Smooth muscle cell (in vitro differentiated cells): ENCODE measurements at regions not wholly inside any gene's neighbourhood (a gene's known extent, or its start where the extent isn't known, plus 50 kb on each side); places are given as distances from the start of the nearest gene placed in this dataset.
"Not testable (repeated sequence)": the region's sequence is repeated elsewhere in the genome, so short reads cannot be mapped to it uniquely, and the experiment has no call there.

ENCODE experiments used
- DNase-seq: peaks from one replicate; lab custom pipeline; 2025; ENCODE audit not compliant: unreplicated experiment; lab: John Stamatoyannopoulos, UW
- H2AFZ ChIP-seq: fragments of 200-600 bp; sonication (generic); 2 replicates; pipeline ENCODE4 v1.6.0; 2016; ENCODE audit warnings: antibody characterized with exemption, low read depth, mild to moderate bottlenecking
- H3F3A ChIP-seq: fragments of 200-600 bp; sonication (generic); 2 replicates; pipeline ENCODE4 v1.6.0; 2017; ENCODE audit warnings: antibody characterized with exemption, low read depth
- H3K27ac ChIP-seq: fragments of 200-600 bp; sonication (generic); 2 replicates; pipeline ENCODE4 v1.5.1; 2016; ENCODE audit warnings: low read depth, mild to moderate bottlenecking
- H3K27me3 ChIP-seq: fragments of 200-600 bp; sonication (generic); 2 replicates; pipeline ENCODE4 v1.6.1; 2016; ENCODE audit warnings: low read depth, mild to moderate bottlenecking
- H3K36me3 ChIP-seq: fragments of 200-600 bp; sonication (generic); 2 replicates; pipeline ENCODE4 v1.5.1; 2016; ENCODE audit warnings: low read depth
- H3K4me1 ChIP-seq: fragments of 200-600 bp; sonication (generic); 2 replicates; pipeline ENCODE4 v1.5.1; 2016; ENCODE audit warnings: low read depth
- H3K4me2 ChIP-seq: fragments of 200-600 bp; sonication (generic); 2 replicates; pipeline ENCODE4 v1.6.0; 2016; ENCODE audit warnings: mild to moderate bottlenecking
- H3K4me3 ChIP-seq: fragments of 200-600 bp; sonication (generic); 2 replicates; pipeline ENCODE4 v1.5.1; 2016; ENCODE audit warnings: mild to moderate bottlenecking
- H3K79me2 ChIP-seq: fragments of 200-600 bp; sonication (generic); 2 replicates; pipeline ENCODE4 v1.6.0; 2016; ENCODE audit warnings: low read depth, mild to moderate bottlenecking
- H3K9ac ChIP-seq: fragments of 200-600 bp; sonication (generic); 2 replicates; pipeline ENCODE4 v1.6.0; 2016; ENCODE audit warnings: low read depth
- H3K9me3 ChIP-seq: fragments of 200-600 bp; sonication (generic); replicated peaks from 2 replicates; pipeline ENCODE4 v1.5.1; 2016; ENCODE audit warnings: low read depth
- H4K20me1 ChIP-seq: fragments of 200-600 bp; sonication (generic); 2 replicates; pipeline ENCODE4 v1.6.0; 2016; ENCODE audit warnings: low read depth
- CTCF ChIP-seq: fragments of 200-600 bp; sonication (generic); IDR thresholded peaks from 2 replicates; pipeline ENCODE4 v1.5.1; 2017; ENCODE audit warnings: borderline replicate concordance, mild to moderate bottlenecking, antibody characterized with exemption; ENCODE audit not compliant: insufficient read depth, poor library complexity, severe bottlenecking
- WGBS: methylation state at CpG from one replicate; pipeline ENCODE4 v1.1.7; 2016; ENCODE audit warnings: low lambda C conversion rate; 5-methylcytosine and 5-hydroxymethylcytosine counted together

GRCh38 chr2:192394605-192395004, 199.9 kb upstream of the TMEFF2 start:
- no peaks in the 10 kb centered on the region for H4K20me1 ChIP-seq
- H3F3A ChIP-seq = no peaks in the 10 kb centered on the region
- H3K4me3 ChIP-seq = no peak overlapping the region

GRCh38 chr2:192391041-192391440, 196.3 kb upstream of the TMEFF2 start:
- H3K79me2 ChIP-seq = no peaks in the 10 kb centered on the region
- H3K4me3 ChIP-seq = no peak overlapping the region
- no peak overlapping the region for H2AFZ ChIP-seq
- H3K4me1 ChIP-seq = no peaks in the 10 kb centered on the region
- no peaks in the 10 kb centered on the region for H3K36me3 ChIP-seq
- no peak overlapping the region for H3K27ac ChIP-seq
- H3K4me2 ChIP-seq = no peak overlapping the region
- TF ChIP-seq CTCF = no peak
- no peaks in the 10 kb centered on the region for H3K9me3 ChIP-seq
- no peaks in the 10 kb centered on the region for H4K20me1 ChIP-seq
- H3K27me3 ChIP-seq = no peaks in the 10 kb centered on the region
- no peak overlapping the region for H3K9ac ChIP-seq
- no peaks in the 10 kb centered on the region for H3F3A ChIP-seq
- DNase-seq = no peak

More at GRCh38 chr2:192394605-192395004, 199.9 kb upstream of the TMEFF2 start:
- WGBS = 87% methylated on average over 3 of the region's 3 CpGs
- Histone ChIP-seq H2AFZ (no peak overlapping the region), H3K79me2 (no peaks in the 10 kb centered on the region), H3K36me3 (no peaks in the 10 kb centered on the region), H3K9me3 (no peaks in the 10 kb centered on the region), H3K27me3 (no peaks in the 10 kb centered on the region), H3K4me2 (no peak overlapping the region), H3K4me1 (no peaks in the 10 kb centered on the region), H3K9ac (no peak overlapping the region), H3K27ac (no peak overlapping the region)
- TF ChIP-seq CTCF = no peak
- no peak for DNase-seq

GRCh38 chr2:192390401-192390800, 195.7 kb upstream of the TMEFF2 start:
- no peak overlapping the region for H3K4me2 ChIP-seq
- no peaks in the 10 kb centered on the region for H4K20me1 ChIP-seq
- no peaks in the 10 kb centered on the region for H3K9me3 ChIP-seq
- H2AFZ ChIP-seq = no peak overlapping the region
- TF ChIP-seq CTCF = no peak
- no peaks in the 10 kb centered on the region for H3K27me3 ChIP-seq
- no peak overlapping the region for H3K27ac ChIP-seq
- H3K4me3 ChIP-seq = no peak overlapping the region
- no peak overlapping the region for H3K9ac ChIP-seq
- H3K79me2 ChIP-seq = no peaks in the 10 kb centered on the region
- no peaks in the 10 kb centered on the region for H3K36me3 ChIP-seq
- DNase-seq = no peak
- H3K4me1 ChIP-seq = no peaks in the 10 kb centered on the region
- H3F3A ChIP-seq = no peaks in the 10 kb centered on the region

GRCh38 chr2:192384191-192384590, 189.5 kb upstream of the TMEFF2 start:
- not testable (repeated sequence) for H3K36me3 ChIP-seq, H3K4me3 ChIP-seq, DNase-seq, H4K20me1 ChIP-seq, H3K9ac ChIP-seq, H3F3A ChIP-seq, H3K4me2 ChIP-seq, H2AFZ ChIP-seq, H3K9me3 ChIP-seq, H3K4me1 ChIP-seq, H3K79me2 ChIP-seq, H3K27ac ChIP-seq, H3K27me3 ChIP-seq
- 92% methylated on average over 1 of the region's 1 CpG for WGBS
